Omental fat pad (tissue), 3 donors: ENCODE measurements at regions not wholly inside any gene's neighbourhood (a gene's known extent, or its start where the extent isn't known, plus 50 kb on each side); places are given as distances from the start of the nearest gene placed in this dataset.
"Not testable (repeated sequence)": the region's sequence is repeated elsewhere in the genome, so short reads cannot be mapped to it uniquely, and the experiment has no call there.

ENCODE experiments used
- ATAC-seq: fragments of 150-250 bp; one replicate; pipeline ENCODE4 v1.9.1; 2016; ENCODE audit warnings: mild to moderate bottlenecking, moderate library complexity; ENCODE audit not compliant: low FRiP score
- DNase-seq: peaks from one replicate; pipeline ENCODE4 v3.0.0-alpha.2; 2019; ENCODE audit warnings: low spot score
- CTCF ChIP-seq, 3 donors: fragments of 450-650 bp; IDR thresholded peaks; one replicate each; pipeline ENCODE4 v1.5.1; 2016 to 2017; ENCODE audit warnings: antibody characterized with exemption in 3 of 3, mild to moderate bottlenecking in 3 of 3, moderate library complexity in 2 of 3

GRCh38 chr3:188979248-188979647 is 192.5 kb upstream of the TPRG1 start:
- ATAC-seq (no peak), DNase-seq (no peak)
- TF ChIP-seq CTCF (IDR thresholded peaks at IDR 0.05) = no peak

GRCh38 chr3:188979669-188980310 is 192.0 kb upstream of the TPRG1 start:
- no peak for DNase-seq
- no peak for ATAC-seq
- no peak for TF ChIP-seq CTCF (IDR thresholded peaks at IDR 0.05)

GRCh38 chr3:188993181-188993580 is 178.6 kb upstream of the TPRG1 start:
- ATAC-seq = no peak
- TF ChIP-seq CTCF (IDR thresholded peaks at IDR 0.05) = no peak
- no peak for DNase-seq

- ATAC-seq (no peak), DNase-seq (no peak)
- TF ChIP-seq CTCF (IDR thresholded peaks at IDR 0.05) = no peak
These were observed 170.2 kb upstream of the TPRG1 start for GRCh38 chr3:189001559-189001958.

- DNase-seq (no peak), ATAC-seq (no peak)
- no peak for TF ChIP-seq CTCF (IDR thresholded peaks at IDR 0.05)
These were observed 168.4 kb upstream of the TPRG1 start for GRCh38 chr3:189003410-189003809.

- TF ChIP-seq CTCF (IDR thresholded peaks at IDR 0.05) = no peak
- ATAC-seq (no peak), DNase-seq (no peak)
These were observed 158.4 kb upstream of the TPRG1 start for GRCh38 chr3:189013224-189013888.

GRCh38 chr3:189014526-189014925 is 157.2 kb upstream of the TPRG1 start:
- DNase-seq = no peak
- TF ChIP-seq CTCF (IDR thresholded peaks at IDR 0.05) = no peak
- ATAC-seq = no peak

- ATAC-seq, DNase-seq: not testable (repeated sequence)
These were observed 148.9 kb upstream of the TPRG1 start for GRCh38 chr3:189022576-189023466.
